Body of pancreas (tissue), 4 donors: ENCODE measurements at regions not wholly inside any gene's neighbourhood (a gene's known extent, or its start where the extent isn't known, plus 50 kb on each side); places are given as distances from the start of the nearest gene placed in this dataset.

ENCODE experiments used
- ATAC-seq: fragments of 150-250 bp; one replicate; pipeline ENCODE4 v1.9.1; 2016
- DNase-seq, 4 donors: peaks; one replicate each; pipeline ENCODE4 v3.0.0-alpha.2; 2019
- H3K27ac ChIP-seq, 4 donors: fragments of 200-600 bp; sonication (generic); 1 replicate in 3 of 4; 2 replicates in 1 of 4; pipeline versions ENCODE4 v1.5.1 to v1.6.1; 2016 to 2019; ENCODE audit warnings: mild to moderate bottlenecking in 1 of 4, mixed read lengths in 1 of 4, moderate library complexity in 1 of 4
- H3K27me3 ChIP-seq, 2 donors: fragments of 200-600 bp; sonication (generic); one replicate each; pipeline ENCODE4 v1.6.0; 2016; ENCODE audit warnings: mild to moderate bottlenecking in 1 of 2
- H3K36me3 ChIP-seq, 2 donors: fragments of 200-600 bp; sonication (generic); replicated peaks in 1 of 2; 2 replicates each; pipeline ENCODE4 v1.5.1; 2016; ENCODE audit warnings: low read depth in 2 of 2; ENCODE audit not compliant: insufficient read depth in 1 of 2
- H3K4me1 ChIP-seq: fragments of 200-600 bp; sonication (generic); one replicate; pipeline ENCODE4 v1.6.0; 2016
- H3K4me3 ChIP-seq, 2 donors: fragments of 200-600 bp; sonication (generic); 1 replicate in 1 of 2; 2 replicates in 1 of 2; pipeline ENCODE4 v1.5.1; 2016 to 2019
- H3K9me3 ChIP-seq, 3 donors: fragments of 200-600 bp; sonication (generic); 1 replicate in 2 of 3; 2 replicates in 1 of 3; pipeline ENCODE4 v1.5.1; 2016
- POLR2A ChIP-seq, 3 donors: fragments of 450-650 bp; IDR thresholded peaks; one replicate each; pipeline ENCODE4 v1.6.1; 2016; ENCODE audit warnings: antibody characterized with exemption in 3 of 3, mild to moderate bottlenecking in 2 of 3
- WGBS, 2 donors: methylation state at CpG; one replicate each; pipeline ENCODE4 v1.1.5; 2017; 5-methylcytosine and 5-hydroxymethylcytosine counted together
- intact Hi-C: fragments of 100-400 bp; cut with DNase I; formaldehyde crosslinking; loops from one replicate; pipeline ENCODE4 v1.15.1; 2023
- TF ChIP-seq, protein P1 (sequence below), 7 experiments: fragments of 450-650 bp in 4 of 7; fragments of 200-600 bp in 3 of 7; sonication (generic) in 3 of 7; IDR thresholded peaks; one replicate each; pipeline ENCODE4 v1.5.1; 2016 to 2019; ENCODE audit warnings: antibody characterized with exemption in 7 of 7

DNA sequence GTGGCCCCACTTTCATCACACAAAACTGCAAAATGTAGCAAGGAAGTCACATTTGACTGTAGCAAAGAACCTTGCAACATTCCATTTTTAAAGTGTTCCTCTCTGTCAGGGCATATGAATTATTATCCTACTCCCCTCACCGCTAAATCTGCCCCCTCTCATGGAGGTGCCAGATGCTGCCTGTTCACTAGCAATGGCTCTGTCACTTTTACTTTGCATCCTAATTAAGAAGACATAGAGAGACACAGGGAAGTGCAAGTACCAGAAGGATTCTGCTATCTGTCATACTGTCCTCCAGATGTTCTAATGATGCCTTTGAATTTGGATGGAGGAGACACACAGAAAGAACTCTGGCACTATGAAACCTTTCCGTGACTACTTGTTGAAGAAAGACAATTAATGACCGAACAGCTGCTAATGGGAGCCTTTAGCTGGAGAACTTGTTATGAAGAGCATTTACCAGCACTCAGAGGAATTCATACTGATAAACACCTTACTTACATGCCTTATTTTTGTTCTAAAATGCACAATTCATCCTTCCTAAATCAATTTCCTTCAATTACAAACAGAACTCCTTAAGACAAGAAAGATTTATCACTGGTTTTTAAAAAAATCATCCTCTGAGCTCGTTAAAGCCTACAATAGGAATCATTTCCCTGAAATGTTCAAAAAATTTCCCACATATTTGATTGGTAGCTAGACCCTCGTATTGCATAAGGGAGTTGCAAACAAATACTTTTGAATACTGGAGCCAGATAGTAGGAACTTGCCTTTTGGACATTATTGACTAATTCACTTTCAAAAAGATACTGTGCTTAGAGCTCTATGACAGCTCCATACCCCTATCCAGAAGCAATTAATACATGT lies 292.6 kb downstream of the UBE3D start:
- H3K27ac ChIP-seq, result no peak overlapping the region

GRCh38 chr6:82775361-82775760 lies 290.3 kb downstream of the UBE3D start:
- ATAC-seq (no peak), DNase-seq (no peak)
- H3K9me3 ChIP-seq, result no peaks in the 10 kb centered on the region
- intact Hi-C loops, result no loop called here
- H3K27ac ChIP-seq, result no peak overlapping the region
- no peaks in the 10 kb centered on the region for H3K36me3 ChIP-seq
- WGBS, 2 donors, result 53 to 57% methylated on average over 1 of the region's 1 CpG
- no peaks in the 10 kb centered on the region for H3K27me3 ChIP-seq
- H3K4me3 ChIP-seq, result no peak overlapping the region
- H3K4me1 ChIP-seq, result no peaks in the 10 kb centered on the region
- no peak for TF ChIP-seq POLR2A (IDR thresholded peaks at IDR 0.05)
- TF ChIP-seq, protein P1, sequence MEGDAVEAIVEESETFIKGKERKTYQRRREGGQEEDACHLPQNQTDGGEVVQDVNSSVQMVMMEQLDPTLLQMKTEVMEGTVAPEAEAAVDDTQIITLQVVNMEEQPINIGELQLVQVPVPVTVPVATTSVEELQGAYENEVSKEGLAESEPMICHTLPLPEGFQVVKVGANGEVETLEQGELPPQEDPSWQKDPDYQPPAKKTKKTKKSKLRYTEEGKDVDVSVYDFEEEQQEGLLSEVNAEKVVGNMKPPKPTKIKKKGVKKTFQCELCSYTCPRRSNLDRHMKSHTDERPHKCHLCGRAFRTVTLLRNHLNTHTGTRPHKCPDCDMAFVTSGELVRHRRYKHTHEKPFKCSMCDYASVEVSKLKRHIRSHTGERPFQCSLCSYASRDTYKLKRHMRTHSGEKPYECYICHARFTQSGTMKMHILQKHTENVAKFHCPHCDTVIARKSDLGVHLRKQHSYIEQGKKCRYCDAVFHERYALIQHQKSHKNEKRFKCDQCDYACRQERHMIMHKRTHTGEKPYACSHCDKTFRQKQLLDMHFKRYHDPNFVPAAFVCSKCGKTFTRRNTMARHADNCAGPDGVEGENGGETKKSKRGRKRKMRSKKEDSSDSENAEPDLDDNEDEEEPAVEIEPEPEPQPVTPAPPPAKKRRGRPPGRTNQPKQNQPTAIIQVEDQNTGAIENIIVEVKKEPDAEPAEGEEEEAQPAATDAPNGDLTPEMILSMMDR (IDR thresholded peaks at IDR 0.05), result no peak

More for the DNA sequence above, 292.6 kb downstream of the UBE3D start:
- intact Hi-C loops, result no loop called here
- TF ChIP-seq POLR2A (IDR thresholded peaks at IDR 0.05), result no peak
- TF ChIP-seq, protein P1 (IDR thresholded peaks at IDR 0.05), result no peak
- WGBS, 2 donors, result 38 to 61% methylated on average over 5 of the region's 5 CpGs
- ATAC-seq (no peak), DNase-seq (no peak)
- H3K27me3 ChIP-seq, result no peaks in the 10 kb centered on the region
- no peaks in the 10 kb centered on the region for H3K4me1 ChIP-seq
- H3K9me3 ChIP-seq, result no peaks in the 10 kb centered on the region
- H3K36me3 ChIP-seq, result no peaks in the 10 kb centered on the region
- H3K4me3 ChIP-seq, result no peak overlapping the region

DNA sequence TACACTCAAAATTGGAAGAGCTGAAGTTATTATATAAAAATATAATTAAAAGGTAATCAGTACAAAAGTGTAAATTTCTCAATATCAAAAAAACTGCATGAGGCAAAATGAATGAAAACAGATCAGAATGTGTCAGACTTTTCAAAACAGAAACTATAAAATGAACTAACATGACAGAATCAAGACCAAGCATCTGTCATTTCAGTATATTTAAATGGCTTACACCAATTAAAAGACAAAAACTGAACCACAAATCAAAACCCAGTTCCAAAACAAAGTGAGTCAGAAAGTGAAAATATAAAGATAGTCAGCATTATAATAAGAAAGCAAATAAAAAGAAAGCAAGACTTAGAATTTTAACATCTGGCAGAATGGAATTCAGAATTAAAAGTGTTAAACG lies 289.7 kb downstream of the UBE3D start:
- no peak for ATAC-seq
- TF ChIP-seq POLR2A (IDR thresholded peaks at IDR 0.05), result no peak
- TF ChIP-seq, protein P1 (IDR thresholded peaks at IDR 0.05), result no peak
- 39 to 45% methylated on average over 1 of the region's 1 CpG for WGBS, 2 donors
- Histone ChIP-seq H3K9me3 (no peaks in the 10 kb centered on the region), H3K27ac (no peak overlapping the region), H3K4me3 (no peak overlapping the region), H3K27me3 (no peaks in the 10 kb centered on the region), H3K36me3 (no peaks in the 10 kb centered on the region), H3K4me1 (no peaks in the 10 kb centered on the region)
- DNase-seq, result no peak
- intact Hi-C loops, result no loop called here

DNA sequence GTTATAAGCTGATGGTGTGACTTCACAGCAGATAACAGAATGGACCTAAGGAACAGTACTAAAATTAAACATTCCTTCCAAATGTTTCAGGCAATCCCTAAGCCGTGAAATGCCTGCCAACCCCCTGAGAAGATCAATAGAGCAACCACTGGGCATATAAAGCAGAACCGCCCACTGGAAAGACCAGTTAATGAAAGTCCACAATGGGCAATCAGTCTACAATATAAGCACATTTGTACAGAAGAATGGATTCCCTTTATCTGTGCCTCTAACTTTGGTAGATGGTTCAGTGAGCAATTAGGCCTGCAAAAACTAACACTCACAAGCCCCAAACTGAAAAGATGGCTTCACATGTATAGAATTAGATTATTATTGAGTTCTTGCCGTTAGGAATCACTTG lies 286.6 kb downstream of the UBE3D start:
- no peaks in the 10 kb centered on the region for H3K27me3 ChIP-seq
- DNase-seq, result no peak
- H3K27ac ChIP-seq, result no peak overlapping the region
- TF ChIP-seq, protein P1 (IDR thresholded peaks at IDR 0.05), result no peak
- no peak for TF ChIP-seq POLR2A (IDR thresholded peaks at IDR 0.05)
- H3K9me3 ChIP-seq, result no peaks in the 10 kb centered on the region
- intact Hi-C loops, result no loop called here
- no peak for ATAC-seq
- H3K4me1 ChIP-seq, result no peaks in the 10 kb centered on the region
- WGBS, 2 donors, result 51 to 58% methylated on average over 3 of the region's 3 CpGs
- H3K4me3 ChIP-seq, result no peak overlapping the region
- H3K36me3 ChIP-seq, result no peaks in the 10 kb centered on the region

- no peak for TF ChIP-seq POLR2A (IDR thresholded peaks at IDR 0.05)
- no peaks in the 10 kb centered on the region for H3K36me3 ChIP-seq
- H3K9me3 ChIP-seq, result no peaks in the 10 kb centered on the region
- no peak overlapping the region for H3K27ac ChIP-seq
- no peak for DNase-seq
- WGBS, 2 donors, result 58 to 63% methylated on average over 1 of the region's 1 CpG
- no peaks in the 10 kb centered on the region for H3K27me3 ChIP-seq
- intact Hi-C loops, result no loop called here
- ATAC-seq, result no peak
- no peaks in the 10 kb centered on the region for H3K4me1 ChIP-seq
- H3K4me3 ChIP-seq, result no peak overlapping the region
Observed at GRCh38 chr6:82780334-82780733, 285.3 kb downstream of the UBE3D start.
